PC-9 (cell line): ENCODE measurements at regions not wholly inside any gene's neighbourhood (a gene's known extent, or its start where the extent isn't known, plus 50 kb on each side); places are given as distances from the start of the nearest gene placed in this dataset.
"Not testable (repeated sequence)": the region's sequence is repeated elsewhere in the genome, so short reads cannot be mapped to it uniquely, and the experiment has no call there.

Experiments used
- BruUV-seq: library from RNA; stranded (reverse); fragments of 400-500 nt; replicated peaks from 2 replicates; lab custom pipeline; 2021; lab: Mats Ljungman, UMichigan
- CTCF ChIA-PET: fragments of 300-600 bp; sonication (Branson Sonifier 250); formaldehyde crosslinking; loops from one replicate; lab custom pipeline; 2022; ENCODE audit warnings: antibody characterized with exemption; lab: Charles Lee
- POLR2A ChIA-PET: fragments of 300-600 bp; sonication (Branson Sonifier 250); formaldehyde crosslinking; loops from one replicate; lab custom pipeline; 2022; ENCODE audit warnings: antibody characterized with exemption; ENCODE audit not compliant: unreplicated experiment; lab: Charles Lee
- DNase-seq, 2 experiments: peaks; one replicate each; pipeline versions ENCODE4 v3.0.0 to v3.0.0-alpha.2; 2015 to 2022; ENCODE audit warnings: mixed read lengths in 1 of 2
- H2AFZ ChIP-seq: fragments of 200-600 bp; sonication (generic); 2 replicates; pipeline ENCODE4 v1.8.1; 2017; ENCODE audit warnings: antibody characterized with exemption
- H3F3A ChIP-seq: fragments of 200-600 bp; sonication (generic); 2 replicates; pipeline ENCODE4 v1.8.1; 2017; ENCODE audit warnings: antibody characterized with exemption, mild to moderate bottlenecking, low read depth; ENCODE audit not compliant: insufficient read depth
- H3K27ac ChIP-seq: fragments of 200-600 bp; sonication (generic); 2 replicates; pipeline ENCODE4 v1.6.1; 2016; ENCODE audit warnings: mixed run types
- H3K27me3 ChIP-seq: fragments of 200-600 bp; sonication (generic); 2 replicates; pipeline ENCODE4 v1.6.1; 2016; ENCODE audit warnings: low read depth, mixed run types; ENCODE audit not compliant: insufficient read depth
- H3K36me3 ChIP-seq: fragments of 200-600 bp; sonication (generic); 2 replicates; pipeline ENCODE4 v1.6.1; 2016; ENCODE audit warnings: low read depth, mixed run types
- H3K4me1 ChIP-seq: fragments of 200-600 bp; sonication (generic); replicated peaks from 2 replicates; pipeline ENCODE4 v1.6.1; 2016; ENCODE audit warnings: mixed run types; ENCODE audit not compliant: insufficient read depth
- H3K4me2 ChIP-seq: fragments of 200-600 bp; sonication (generic); 2 replicates; pipeline ENCODE4 v1.6.1; 2017; ENCODE audit warnings: mixed run types
- H3K4me3 ChIP-seq: fragments of 200-600 bp; sonication (generic); 2 replicates; pipeline ENCODE4 v1.6.1; 2016; ENCODE audit warnings: mixed run types
- H3K79me2 ChIP-seq: fragments of 200-600 bp; sonication (generic); 2 replicates; pipeline ENCODE4 v1.6.1; 2017; ENCODE audit warnings: low read depth, mixed run types
- H3K9me2 ChIP-seq: fragments of 200-600 bp; sonication (generic); 2 replicates; pipeline ENCODE4 v1.8.1; 2017; ENCODE audit warnings: mild to moderate bottlenecking; ENCODE audit not compliant: insufficient read depth
- H3K9me3 ChIP-seq: fragments of 200-600 bp; sonication (generic); 2 replicates; pipeline ENCODE4 v1.8.1; 2016; ENCODE audit warnings: low read depth; ENCODE audit not compliant: insufficient read depth
- H4K20me1 ChIP-seq: fragments of 200-600 bp; sonication (generic); 2 replicates; pipeline ENCODE4 v1.8.1; 2017; ENCODE audit not compliant: insufficient read depth
- EZH2 ChIP-seq: fragments of 200-600 bp; sonication (generic); IDR thresholded peaks from 2 replicates; pipeline ENCODE4 v1.8.0; 2017; ENCODE audit warnings: antibody characterized with exemption, low read depth
- intact Hi-C: fragments of 100-400 bp; cut with micrococcal nuclease; formaldehyde crosslinking; loops from one replicate; pipeline ENCODE4 v1.10.0; 2022; ENCODE audit not compliant: unreplicated experiment
- TF ChIP-seq, protein P1 (sequence below): fragments of 200-600 bp; sonication (generic); conservative IDR thresholded peaks from 2 replicates; pipeline ENCODE4 v1.6.1; 2017; ENCODE audit warnings: mixed run types, antibody characterized with exemption, mild to moderate bottlenecking, moderate library complexity

DNA sequence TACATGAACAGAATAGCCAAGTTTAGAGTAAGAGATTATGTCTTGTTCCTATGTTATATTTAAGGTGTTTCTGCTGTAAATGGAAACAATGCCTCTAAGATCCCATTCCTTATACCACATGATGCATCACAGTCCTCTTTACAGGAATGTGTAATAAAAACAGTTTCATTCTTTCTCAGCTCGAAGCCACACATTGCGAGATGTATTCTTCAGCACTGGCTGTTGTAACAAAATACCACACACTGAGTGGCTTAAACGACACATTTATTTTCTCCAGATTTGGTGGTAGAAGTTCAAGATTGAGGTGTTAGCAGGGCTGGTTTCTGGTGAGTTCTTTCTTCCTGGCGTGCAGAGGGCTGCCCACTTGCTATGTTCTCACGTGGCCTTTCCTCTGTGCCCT lies 246.2 kb downstream of the SOCS6 start:
- ChIA-PET CTCF (no interaction called here), POLR2A (no interaction called here)
- H3K9me2 ChIP-seq = no peaks in the 10 kb centered on the region
- TF ChIP-seq EZH2 = no peak
- TF ChIP-seq, protein P1, sequence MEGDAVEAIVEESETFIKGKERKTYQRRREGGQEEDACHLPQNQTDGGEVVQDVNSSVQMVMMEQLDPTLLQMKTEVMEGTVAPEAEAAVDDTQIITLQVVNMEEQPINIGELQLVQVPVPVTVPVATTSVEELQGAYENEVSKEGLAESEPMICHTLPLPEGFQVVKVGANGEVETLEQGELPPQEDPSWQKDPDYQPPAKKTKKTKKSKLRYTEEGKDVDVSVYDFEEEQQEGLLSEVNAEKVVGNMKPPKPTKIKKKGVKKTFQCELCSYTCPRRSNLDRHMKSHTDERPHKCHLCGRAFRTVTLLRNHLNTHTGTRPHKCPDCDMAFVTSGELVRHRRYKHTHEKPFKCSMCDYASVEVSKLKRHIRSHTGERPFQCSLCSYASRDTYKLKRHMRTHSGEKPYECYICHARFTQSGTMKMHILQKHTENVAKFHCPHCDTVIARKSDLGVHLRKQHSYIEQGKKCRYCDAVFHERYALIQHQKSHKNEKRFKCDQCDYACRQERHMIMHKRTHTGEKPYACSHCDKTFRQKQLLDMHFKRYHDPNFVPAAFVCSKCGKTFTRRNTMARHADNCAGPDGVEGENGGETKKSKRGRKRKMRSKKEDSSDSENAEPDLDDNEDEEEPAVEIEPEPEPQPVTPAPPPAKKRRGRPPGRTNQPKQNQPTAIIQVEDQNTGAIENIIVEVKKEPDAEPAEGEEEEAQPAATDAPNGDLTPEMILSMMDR = no peak
- no peaks in the 10 kb centered on the region for H3K27me3 ChIP-seq
- no peaks in the 10 kb centered on the region for H3K79me2 ChIP-seq
- no peaks in the 10 kb centered on the region for H4K20me1 ChIP-seq
- H3K9me3 ChIP-seq = no peaks in the 10 kb centered on the region
- H3K36me3 ChIP-seq = no peaks in the 10 kb centered on the region
- no peaks in the 10 kb centered on the region for H3K4me1 ChIP-seq
- H3K4me3 ChIP-seq = no peak overlapping the region
- H3K4me2 ChIP-seq = no peak overlapping the region
- no peaks in the 10 kb centered on the region for H3F3A ChIP-seq
- DNase-seq = no peak
- intact Hi-C loops = no loop called here
- no peak overlapping the region for H3K27ac ChIP-seq
- H2AFZ ChIP-seq = no peak overlapping the region
- BruUV-seq = no TSS peak

DNA sequence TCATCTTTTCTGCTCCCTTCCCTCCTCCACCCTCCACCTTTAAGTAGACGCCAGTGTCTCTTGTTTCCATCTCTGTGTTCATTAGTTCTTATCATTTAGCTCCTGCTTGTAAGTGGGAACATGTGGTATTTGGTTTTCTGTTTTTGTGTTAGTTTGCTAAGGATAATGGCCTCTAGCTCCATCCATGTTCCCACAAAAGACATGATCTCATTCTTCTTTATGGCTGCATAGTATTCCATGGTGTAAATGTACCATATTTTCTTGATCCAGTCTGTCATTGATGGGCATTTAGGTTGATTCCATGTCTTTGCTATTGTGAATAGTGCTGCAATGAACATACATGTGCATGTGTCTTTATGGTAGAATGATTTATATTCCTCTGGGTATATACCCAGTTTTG lies 236.5 kb downstream of the SOCS6 start:
- H3K4me2 ChIP-seq, H3K79me2 ChIP-seq, H3K9me3 ChIP-seq, POLR2A ChIA-PET, H3K9me2 ChIP-seq, CTCF ChIA-PET, H3K4me3 ChIP-seq, intact Hi-C loops, H4K20me1 ChIP-seq, DNase-seq, H3K36me3 ChIP-seq, BruUV-seq, H3K27me3 ChIP-seq, H3F3A ChIP-seq, H3K27ac ChIP-seq, H2AFZ ChIP-seq, H3K4me1 ChIP-seq: not testable (repeated sequence)

DNA sequence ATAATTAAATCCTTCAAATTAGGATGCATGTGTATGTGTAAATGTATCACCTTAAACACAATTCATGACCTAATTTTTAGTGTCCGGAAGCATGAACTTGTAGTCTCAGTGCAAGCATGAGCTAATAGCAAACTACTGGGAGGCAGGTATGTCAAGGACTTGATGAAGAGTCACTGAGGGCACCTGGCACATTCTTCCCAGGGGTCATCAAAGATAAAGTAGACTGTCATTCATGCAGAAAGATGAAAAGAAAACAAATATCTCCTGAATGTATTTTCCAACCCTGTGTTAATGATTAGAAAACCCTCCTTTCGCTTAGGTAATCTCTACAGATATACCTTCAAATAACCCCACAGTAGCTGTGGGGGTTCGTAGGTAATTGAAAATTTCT lies 234.9 kb downstream of the SOCS6 start:
- H2AFZ ChIP-seq = no peak overlapping the region
- H3F3A ChIP-seq = no peaks in the 10 kb centered on the region
- H3K27me3 ChIP-seq = no peaks in the 10 kb centered on the region
- H3K4me1 ChIP-seq = no peaks in the 10 kb centered on the region
- CTCF ChIA-PET = no interaction called here
- no peaks in the 10 kb centered on the region for H3K79me2 ChIP-seq
- no peak overlapping the region for H3K4me3 ChIP-seq
- H3K4me2 ChIP-seq = no peak overlapping the region
- no peak for TF ChIP-seq EZH2
- TF ChIP-seq, protein P1 = no peak
- BruUV-seq = no TSS peak
- no peaks in the 10 kb centered on the region for H4K20me1 ChIP-seq
- H3K36me3 ChIP-seq = no peaks in the 10 kb centered on the region
- H3K27ac ChIP-seq = no peak overlapping the region
- no peaks in the 10 kb centered on the region for H3K9me3 ChIP-seq
- no peaks in the 10 kb centered on the region for H3K9me2 ChIP-seq
- no peak for DNase-seq
- POLR2A ChIA-PET = no interaction called here
- intact Hi-C loops = no loop called here

DNA sequence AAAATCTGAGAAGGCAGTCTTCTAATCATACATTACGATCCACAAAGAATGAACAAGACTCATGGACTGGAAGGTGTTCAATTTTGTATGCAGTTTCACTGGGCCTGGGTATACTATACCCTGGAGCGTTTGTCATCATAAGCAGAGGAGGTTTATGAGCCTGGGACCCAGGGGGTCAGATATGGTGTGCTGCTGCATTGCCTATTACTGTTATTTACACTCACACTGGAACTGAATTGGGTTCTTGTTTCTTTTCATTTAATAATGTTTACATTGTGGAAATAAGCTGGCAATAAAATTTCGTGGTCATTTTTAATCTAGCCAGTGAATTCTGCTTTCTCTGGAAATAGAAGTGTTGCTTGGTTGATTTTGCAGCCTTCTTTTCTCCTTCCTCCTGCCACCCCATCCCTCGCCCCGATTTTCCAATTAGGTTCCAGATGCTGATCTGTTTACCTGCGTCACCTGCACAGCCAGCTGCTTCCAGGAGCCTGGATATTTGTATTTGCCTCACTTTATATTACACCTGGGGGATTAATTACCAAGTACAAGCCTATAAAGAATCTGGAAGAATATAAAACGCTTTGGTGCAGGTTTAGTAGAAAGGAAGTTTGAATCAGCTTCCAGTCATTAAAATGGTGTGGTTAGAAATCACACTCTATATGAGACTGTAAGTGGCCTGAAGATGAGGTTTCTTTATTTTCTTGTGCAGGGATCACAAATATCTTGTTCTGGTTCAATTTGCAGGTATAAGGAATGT lies 234.4 kb downstream of the SOCS6 start:
- H3K4me2 ChIP-seq = no peak overlapping the region
- ChIA-PET POLR2A (no interaction called here), CTCF (no interaction called here)
- BruUV-seq = no TSS peak
- no peaks in the 10 kb centered on the region for H3K9me2 ChIP-seq
- H3K36me3 ChIP-seq = no peaks in the 10 kb centered on the region
- DNase-seq = no peak
- no peaks in the 10 kb centered on the region for H4K20me1 ChIP-seq
- TF ChIP-seq, protein P1 = no peak
- TF ChIP-seq EZH2 = no peak
- no peaks in the 10 kb centered on the region for H3K4me1 ChIP-seq
- no peaks in the 10 kb centered on the region for H3K79me2 ChIP-seq
- no peaks in the 10 kb centered on the region for H3K9me3 ChIP-seq
- H3K27ac ChIP-seq = no peak overlapping the region
- H3K27me3 ChIP-seq = no peaks in the 10 kb centered on the region
- intact Hi-C loops = no loop called here
- H2AFZ ChIP-seq = no peak overlapping the region
- no peak overlapping the region for H3K4me3 ChIP-seq
- H3F3A ChIP-seq = no peaks in the 10 kb centered on the region
